ENCODE measurements at regions not wholly inside any gene's neighbourhood (a gene's known extent, or its start where the extent isn't known, plus 50 kb on each side); places are given as distances from the start of the nearest gene placed in this dataset.
"Not testable (repeated sequence)": the region's sequence is repeated elsewhere in the genome, so short reads cannot be mapped to it uniquely, and the experiment has no call there.

GRCh38 chr4:66555301-66555700 lies 885.0 kb upstream of the EPHA5 start:
- H3K4me3 Mint-ChIP-seq = no peak overlapping the region
- peaks cover 2% of the 10 kb centered on the region for H3K9me3 Mint-ChIP-seq
- H3K27me3 Mint-ChIP-seq = no peaks in the 10 kb centered on the region
- CTCF ChIA-PET = no interaction called here
- no peak overlapping the region for H3K27ac Mint-ChIP-seq
- no peaks in the 10 kb centered on the region for H3K36me3 Mint-ChIP-seq (ENCODE audit: low read depth)
- POLR2A ChIA-PET = no interaction called here
- H3K4me1 Mint-ChIP-seq = no peaks in the 10 kb centered on the region
- no peak for DNase-seq

GRCh38 chr4:66554826-66555225 lies 884.5 kb upstream of the EPHA5 start:
- no peak overlapping the region for H3K27ac Mint-ChIP-seq
- no peaks in the 10 kb centered on the region for H3K36me3 Mint-ChIP-seq (ENCODE audit: low read depth)
- peaks cover 2% of the 10 kb centered on the region for H3K9me3 Mint-ChIP-seq
- no peaks in the 10 kb centered on the region for H3K4me1 Mint-ChIP-seq
- DNase-seq = no peak
- CTCF ChIA-PET = no interaction called here
- POLR2A ChIA-PET = no interaction called here
- H3K27me3 Mint-ChIP-seq = no peaks in the 10 kb centered on the region
- no peak overlapping the region for H3K4me3 Mint-ChIP-seq

GRCh38 chr4:66545301-66545700 lies 875.0 kb upstream of the EPHA5 start:
- CTCF ChIA-PET; H3K4me1 Mint-ChIP-seq; H3K36me3 Mint-ChIP-seq (ENCODE audit: low read depth); H3K4me3 Mint-ChIP-seq; H3K27me3 Mint-ChIP-seq; DNase-seq; H3K27ac Mint-ChIP-seq; POLR2A ChIA-PET: not testable (repeated sequence)
- peaks cover 11% of the 10 kb centered on the region for H3K9me3 Mint-ChIP-seq

GRCh38 chr4:66544281-66544680 lies 874.0 kb upstream of the EPHA5 start:
- Mint-ChIP-seq H3K4me3 (no peak overlapping the region), H3K27me3 (no peaks in the 10 kb centered on the region)
- POLR2A ChIA-PET = no interaction called here

GRCh38 chr4:66539745-66540144 lies 869.5 kb upstream of the EPHA5 start:
- no peak for DNase-seq
- ChIA-PET POLR2A (no interaction called here), CTCF (no interaction called here)
- H3K4me1 Mint-ChIP-seq = no peaks in the 10 kb centered on the region
- H3K27me3 Mint-ChIP-seq = no peaks in the 10 kb centered on the region
- H3K27ac Mint-ChIP-seq = no peak overlapping the region
- peaks cover 5% of the 10 kb centered on the region for H3K9me3 Mint-ChIP-seq
- H3K4me3 Mint-ChIP-seq = no peak overlapping the region
- H3K36me3 Mint-ChIP-seq (ENCODE audit: low read depth) = no peaks in the 10 kb centered on the region

More at GRCh38 chr4:66544281-66544680, 874.0 kb upstream of the EPHA5 start:
- no peaks in the 10 kb centered on the region for H3K4me1 Mint-ChIP-seq
- no peaks in the 10 kb centered on the region for H3K36me3 Mint-ChIP-seq (ENCODE audit: low read depth)
- no peak for DNase-seq
- H3K27ac Mint-ChIP-seq = no peak overlapping the region
- CTCF ChIA-PET = no interaction called here
- H3K9me3 Mint-ChIP-seq = peaks cover 11% of the 10 kb centered on the region

- no peaks in the 10 kb centered on the region for H3K9me3 Mint-ChIP-seq
- H3K27ac Mint-ChIP-seq = no peak overlapping the region
- CTCF ChIA-PET = no interaction called here
- H3K4me3 Mint-ChIP-seq = no peak overlapping the region
- POLR2A ChIA-PET = no interaction called here
- DNase-seq = no peak
- H3K4me1 Mint-ChIP-seq = no peaks in the 10 kb centered on the region
- H3K36me3 Mint-ChIP-seq (ENCODE audit: low read depth) = no peaks in the 10 kb centered on the region
- no peaks in the 10 kb centered on the region for H3K27me3 Mint-ChIP-seq
Observed at GRCh38 chr4:66524781-66525180, 854.5 kb upstream of the EPHA5 start.

- Mint-ChIP-seq H3K27ac (no peak overlapping the region), H3K4me1 (no peaks in the 10 kb centered on the region), H3K27me3 (no peaks in the 10 kb centered on the region), H3K36me3 (ENCODE audit: low read depth) (no peaks in the 10 kb centered on the region), H3K9me3 (no peaks in the 10 kb centered on the region), H3K4me3 (no peak overlapping the region)
- ChIA-PET CTCF (no interaction called here), POLR2A (no interaction called here)
- no peak for DNase-seq
Observed at GRCh38 chr4:66522244-66522643, 852.0 kb upstream of the EPHA5 start.

- H3K27ac Mint-ChIP-seq = no peak overlapping the region
- DNase-seq = no peak
Observed at GRCh38 chr4:66516940-66517339, 846.7 kb upstream of the EPHA5 start.

GRCh38 chr4:66506985-66507384 lies 836.7 kb upstream of the EPHA5 start:
- no peak overlapping the region for H3K4me3 Mint-ChIP-seq
- no peak for DNase-seq
- H3K4me1 Mint-ChIP-seq = no peaks in the 10 kb centered on the region
- H3K9me3 Mint-ChIP-seq = no peaks in the 10 kb centered on the region
- CTCF ChIA-PET = no interaction called here
- no peaks in the 10 kb centered on the region for H3K36me3 Mint-ChIP-seq (ENCODE audit: low read depth)
- H3K27me3 Mint-ChIP-seq = no peaks in the 10 kb centered on the region
- POLR2A ChIA-PET = no interaction called here
- H3K27ac Mint-ChIP-seq = no peak overlapping the region

More at GRCh38 chr4:66516940-66517339, 846.7 kb upstream of the EPHA5 start:
- Mint-ChIP-seq H3K9me3 (no peaks in the 10 kb centered on the region), H3K36me3 (ENCODE audit: low read depth) (no peaks in the 10 kb centered on the region), H3K4me1 (no peaks in the 10 kb centered on the region), H3K4me3 (no peak overlapping the region), H3K27me3 (no peaks in the 10 kb centered on the region)
- ChIA-PET CTCF (no interaction called here), POLR2A (no interaction called here)

- Mint-ChIP-seq H3K27me3 (no peaks in the 10 kb centered on the region), H3K4me1 (no peaks in the 10 kb centered on the region), H3K27ac (no peak overlapping the region), H3K36me3 (ENCODE audit: low read depth) (no peaks in the 10 kb centered on the region), H3K4me3 (no peak overlapping the region), H3K9me3 (no peaks in the 10 kb centered on the region)
- ChIA-PET POLR2A (no interaction called here), CTCF (no interaction called here)
- DNase-seq = no peak
Observed at GRCh38 chr4:66501997-66502396, 831.7 kb upstream of the EPHA5 start.

GRCh38 chr4:66490729-66491128 lies 820.4 kb upstream of the EPHA5 start:
- Mint-ChIP-seq H3K27ac (no peak overlapping the region), H3K4me1 (no peaks in the 10 kb centered on the region), H3K9me3 (no peaks in the 10 kb centered on the region), H3K4me3 (no peak overlapping the region), H3K27me3 (no peaks in the 10 kb centered on the region), H3K36me3 (ENCODE audit: low read depth) (no peaks in the 10 kb centered on the region)
- DNase-seq = no peak
- ChIA-PET POLR2A (no interaction called here), CTCF (no interaction called here)

- DNase-seq = no peak
- Mint-ChIP-seq H3K36me3 (ENCODE audit: low read depth) (no peaks in the 10 kb centered on the region), H3K4me3 (no peak overlapping the region), H3K4me1 (no peaks in the 10 kb centered on the region), H3K27ac (no peak overlapping the region), H3K9me3 (no peaks in the 10 kb centered on the region), H3K27me3 (no peaks in the 10 kb centered on the region)
- CTCF ChIA-PET = no interaction called here
- POLR2A ChIA-PET = no interaction called here
Observed at GRCh38 chr4:66489783-66490452, 819.6 kb upstream of the EPHA5 start.

- no peaks in the 10 kb centered on the region for H3K9me3 Mint-ChIP-seq
- CTCF ChIA-PET = no interaction called here
- no peak overlapping the region for H3K4me3 Mint-ChIP-seq
- H3K27me3 Mint-ChIP-seq = no peaks in the 10 kb centered on the region
- POLR2A ChIA-PET = no interaction called here
- no peak for DNase-seq
- no peaks in the 10 kb centered on the region for H3K4me1 Mint-ChIP-seq
- H3K27ac Mint-ChIP-seq = no peak overlapping the region
- no peaks in the 10 kb centered on the region for H3K36me3 Mint-ChIP-seq (ENCODE audit: low read depth)
Observed at GRCh38 chr4:66489370-66489769, 819.1 kb upstream of the EPHA5 start.

- no peak overlapping the region for H3K27ac Mint-ChIP-seq
- no peak for DNase-seq
- ChIA-PET POLR2A (no interaction called here), CTCF (no interaction called here)
- no peaks in the 10 kb centered on the region for H3K27me3 Mint-ChIP-seq
- H3K36me3 Mint-ChIP-seq (ENCODE audit: low read depth) = no peaks in the 10 kb centered on the region
- H3K9me3 Mint-ChIP-seq = no peaks in the 10 kb centered on the region
- H3K4me3 Mint-ChIP-seq = no peak overlapping the region
- no peaks in the 10 kb centered on the region for H3K4me1 Mint-ChIP-seq
Observed at GRCh38 chr4:66486068-66486467, 815.8 kb upstream of the EPHA5 start.

Measured in activated CD4-positive, alpha-beta T cell treated with anti-CD3 and anti-CD28 coated beads, Interleukin-2, amount 10 ng/mL, durations not matched to agents 7 days and 5 days (primary cell).